HS-5 (cell line): ENCODE measurements at regions not wholly inside any gene's neighbourhood (a gene's known extent, or its start where the extent isn't known, plus 50 kb on each side); places are given as distances from the start of the nearest gene placed in this dataset.
"Not testable (repeated sequence)": the region's sequence is repeated elsewhere in the genome, so short reads cannot be mapped to it uniquely, and the experiment has no call there.

ENCODE experiments used
- DNase-seq: peaks from one replicate; pipeline ENCODE4 v3.0.0-alpha.2; 2012; ENCODE audit warnings: low read depth

DNA sequence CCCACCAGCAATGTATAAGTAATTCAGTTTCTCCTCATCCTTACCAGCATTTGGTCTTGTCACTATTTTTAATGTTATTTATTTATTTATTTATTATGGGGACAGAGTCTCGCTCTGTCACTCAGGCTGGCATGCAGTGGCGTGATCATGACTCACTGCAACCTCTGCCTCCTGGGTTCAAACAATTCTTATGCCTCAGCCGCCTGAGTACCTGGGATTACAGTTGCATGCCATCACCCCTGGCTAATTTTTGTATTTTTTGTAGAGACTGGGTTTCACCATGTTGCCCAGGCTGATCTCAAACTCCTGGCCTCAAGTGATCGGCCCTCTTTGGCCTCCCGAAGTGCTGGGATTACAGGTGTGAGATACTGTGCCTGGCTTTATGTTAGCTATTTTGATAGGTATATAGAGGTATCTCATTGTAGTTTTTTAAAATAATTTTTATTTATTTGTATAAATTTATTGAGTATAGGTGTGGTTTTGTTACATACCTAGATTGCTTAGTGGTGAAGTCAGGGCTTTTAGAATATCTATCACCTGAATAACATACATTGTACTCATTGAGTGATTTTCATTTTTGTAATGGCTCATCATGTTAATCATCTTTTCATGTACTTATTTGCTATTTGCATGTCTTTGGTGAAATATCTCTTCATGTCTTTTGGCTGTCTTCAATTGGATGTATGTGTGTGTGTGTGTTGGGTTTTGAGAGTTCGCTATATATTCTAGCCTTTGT is 53.3 kb downstream of the TANC2 start:
- DNase-seq: no peak

- no peak for DNase-seq
Measured at GRCh38 chr17:63022567-63022966, 56.5 kb downstream of the TANC2 start.

- DNase-seq: no peak
Measured at GRCh38 chr17:63023049-63023448, 57.0 kb downstream of the TANC2 start.

DNA sequence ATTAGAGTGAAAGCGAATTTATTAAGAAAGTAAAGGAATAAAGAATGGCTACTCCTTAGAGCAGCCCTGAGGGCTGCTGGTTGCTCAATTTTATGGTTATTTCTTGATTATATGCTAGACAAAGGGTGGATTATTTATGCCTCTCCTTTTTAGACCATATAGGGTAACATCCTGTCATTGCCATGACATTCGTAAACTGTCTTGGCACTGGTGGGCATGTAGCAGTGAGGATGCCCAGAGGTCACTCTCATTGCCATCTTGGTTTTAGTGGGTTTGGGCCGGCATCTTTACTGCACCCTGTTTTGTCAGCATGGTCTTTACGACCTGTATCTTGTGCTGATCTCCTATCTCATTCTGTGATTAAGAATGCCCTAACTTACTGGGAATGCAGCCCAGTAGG is 58.2 kb downstream of the TANC2 start:
- no peak for DNase-seq

DNA sequence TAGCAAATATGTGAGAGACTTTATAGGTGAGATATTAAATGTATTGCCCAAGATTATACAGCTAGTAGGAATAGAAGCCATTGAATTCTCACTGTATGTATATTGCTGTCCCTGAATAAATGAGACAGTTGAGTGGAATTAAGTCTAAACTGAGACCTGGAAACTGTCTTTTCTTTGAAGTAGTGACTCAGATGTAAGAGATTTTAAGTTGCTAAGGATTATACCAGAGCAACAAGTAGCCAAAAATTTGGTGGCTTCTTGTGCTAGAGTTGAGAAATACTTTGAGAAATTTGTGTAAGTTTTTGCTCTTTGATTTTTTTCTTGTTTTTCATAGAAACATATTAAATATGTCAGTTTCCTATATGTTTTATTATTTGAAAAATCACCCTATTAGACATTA is 58.7 kb downstream of the TANC2 start:
- no peak for DNase-seq

DNA sequence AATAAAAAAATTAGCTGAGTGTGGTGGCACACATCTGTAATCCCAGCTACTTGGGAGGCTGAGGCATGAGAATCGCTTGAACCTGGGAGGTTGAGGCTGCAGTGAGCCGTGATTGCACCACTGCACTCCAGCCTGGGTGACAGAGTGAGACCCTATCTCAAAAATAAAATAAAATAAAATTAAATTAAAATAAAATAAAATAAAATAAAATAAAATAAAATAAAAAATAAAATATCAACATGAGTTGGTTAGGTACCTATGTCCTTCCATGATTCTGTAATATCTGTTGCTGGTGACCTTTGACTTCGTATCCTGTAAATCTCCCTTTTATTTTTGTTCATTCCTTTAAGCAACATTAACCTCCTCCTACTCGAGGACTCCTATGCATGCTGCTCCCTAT is 59.6 kb downstream of the TANC2 start:
- DNase-seq: not testable (repeated sequence)

GRCh38 chr17:63029541-63029940 is 63.5 kb downstream of the TANC2 start:
- peak; percentile 61 for DNase-seq

GRCh38 chr17:63032142-63032541 is 66.1 kb downstream of the TANC2 start:
- no peak for DNase-seq

- DNase-seq: no peak
Measured at GRCh38 chr17:63033142-63033541, 67.1 kb downstream of the TANC2 start.

GRCh38 chr17:63035271-63035670 is 69.2 kb downstream of the TANC2 start:
- DNase-seq: peak; percentile 74

DNA sequence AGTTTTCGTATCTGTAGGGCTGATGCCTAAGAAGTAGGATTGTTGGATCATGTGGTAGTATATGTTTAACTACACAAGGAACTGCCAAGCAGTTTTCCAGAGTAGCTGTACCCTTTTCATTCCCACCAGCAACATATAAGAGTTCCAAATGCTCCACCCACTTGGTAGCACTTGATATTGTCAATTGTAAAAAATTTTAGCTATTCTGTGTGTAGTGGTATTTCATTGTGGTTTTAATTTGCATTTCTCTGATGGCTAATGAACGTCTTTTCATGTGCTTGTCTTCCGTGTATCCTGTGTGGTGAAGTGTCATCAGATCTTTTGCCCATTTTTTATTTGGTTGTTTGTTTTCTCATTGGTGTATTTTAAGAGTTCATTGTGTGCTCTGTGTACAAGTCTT is 69.7 kb downstream of the TANC2 start:
- DNase-seq: no peak

DNA sequence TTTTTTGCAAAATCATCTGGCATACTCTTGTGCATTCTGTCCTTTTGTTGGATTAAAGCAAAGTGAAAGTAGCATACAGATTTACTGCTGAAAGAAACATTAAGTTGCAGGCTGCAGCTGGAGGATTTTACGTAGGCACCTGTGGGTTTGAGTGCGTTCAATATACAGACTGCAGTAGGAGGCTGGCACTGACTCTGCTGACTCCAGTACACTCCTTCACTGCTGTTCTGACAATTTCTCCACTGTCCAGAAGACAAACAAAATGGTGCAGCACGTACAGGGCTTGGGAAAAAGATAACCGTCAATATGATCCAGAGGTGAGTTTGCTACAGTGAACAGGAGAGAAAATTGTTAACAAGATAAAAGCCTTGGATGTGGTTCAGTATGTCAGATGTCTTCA is 73.3 kb downstream of the TANC2 start:
- no peak for DNase-seq

- peak; percentile 30 for DNase-seq
Measured at GRCh38 chr17:63039899-63040602, 74.0 kb downstream of the TANC2 start.

DNA sequence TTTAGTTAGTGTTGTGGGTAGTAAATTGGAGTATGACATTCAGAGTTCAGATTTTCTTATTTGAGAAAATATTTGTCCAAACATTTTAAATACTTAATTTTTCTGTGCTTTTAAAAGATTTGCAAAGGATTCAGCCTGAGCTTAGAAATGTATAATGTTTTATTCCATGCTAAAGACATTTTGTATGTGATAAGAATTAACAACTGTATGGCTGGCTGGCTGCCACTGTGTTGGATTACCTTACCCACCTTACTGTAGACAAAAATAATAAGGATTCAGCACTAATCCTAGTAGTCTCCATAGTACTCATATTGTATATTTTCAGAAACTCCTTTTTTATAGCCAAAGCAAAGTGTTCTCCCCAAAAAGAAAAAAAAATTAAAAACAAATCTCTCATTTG is 74.8 kb downstream of the TANC2 start:
- no peak for DNase-seq

GRCh38 chr17:63041251-63041650 is 75.2 kb downstream of the TANC2 start:
- no peak for DNase-seq

GRCh38 chr17:63041722-63042121 is 75.7 kb downstream of the TANC2 start:
- no peak for DNase-seq

- DNase-seq: no peak
Measured at GRCh38 chr17:63042256-63042812, 76.3 kb downstream of the TANC2 start.

- not testable (repeated sequence) for DNase-seq
Measured at GRCh38 chr17:63057560-63057959, 91.5 kb downstream of the TANC2 start.

- no peak for DNase-seq
Measured at GRCh38 chr17:63066158-63066813, 100.3 kb downstream of the TANC2 start.

DNA sequence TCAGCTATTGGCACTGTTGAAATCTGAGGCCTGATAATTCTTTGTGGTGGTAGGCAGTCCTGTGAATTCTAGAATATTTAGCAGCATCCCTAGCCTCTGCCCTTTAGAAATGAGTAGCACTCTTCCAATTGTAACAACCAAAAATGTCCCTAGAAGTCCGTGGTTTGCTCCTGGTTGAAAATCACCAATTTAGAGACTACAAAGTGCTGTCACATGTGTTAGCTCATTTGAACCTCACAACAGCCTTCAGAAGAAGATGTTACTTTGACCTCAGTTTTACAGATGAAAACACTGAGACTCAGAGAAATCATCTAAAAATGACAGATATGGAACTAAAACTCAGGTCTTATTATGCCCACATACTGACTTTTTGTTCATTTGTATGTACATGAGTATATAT is 103.2 kb downstream of the TANC2 start:
- DNase-seq: no peak

DNA sequence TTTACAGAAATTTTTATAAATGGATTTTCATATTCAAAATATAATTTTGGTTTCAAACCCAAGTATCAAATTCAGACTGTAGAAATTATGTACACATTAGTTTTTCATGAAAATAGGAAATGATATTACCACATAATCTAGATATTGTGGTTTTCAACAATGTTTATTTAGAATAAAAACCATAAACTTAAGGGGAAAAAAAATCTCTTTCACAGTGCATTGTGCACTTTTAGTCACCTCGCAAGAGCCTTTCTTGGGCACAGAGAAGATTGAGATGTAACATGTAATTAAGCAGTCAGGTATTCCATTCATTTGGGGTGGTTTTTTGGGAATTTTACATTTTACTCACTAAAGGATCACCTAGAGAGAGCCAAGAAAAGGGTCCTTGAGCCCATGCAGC is 104.0 kb downstream of the TANC2 start:
- no peak for DNase-seq

DNA sequence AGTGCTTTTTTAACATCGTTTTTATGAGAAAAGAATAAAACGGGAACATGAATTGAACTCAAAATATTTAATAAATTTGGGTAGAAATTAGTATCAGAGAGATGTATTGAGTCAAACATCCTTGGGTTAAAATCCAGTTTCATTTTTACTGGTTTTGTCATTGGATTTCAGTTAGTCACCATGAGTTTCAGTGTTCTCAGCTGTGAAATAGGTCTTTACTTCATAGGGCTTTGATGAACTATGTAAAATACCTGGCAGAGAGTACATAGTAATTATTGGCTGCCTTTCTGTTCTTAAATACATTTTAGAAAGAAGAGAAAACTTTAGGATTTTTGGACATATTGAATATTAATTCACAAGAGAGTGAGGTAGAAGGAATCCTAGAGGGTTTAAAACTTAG is 105.8 kb downstream of the TANC2 start:
- DNase-seq: no peak

GRCh38 chr17:63075969-63076368 is 109.9 kb downstream of the TANC2 start:
- DNase-seq: no peak
